Retina (tissue), 1 donor: ENCODE measurements at regions not wholly inside any gene's neighbourhood (a gene's known extent, or its start where the extent isn't known, plus 50 kb on each side); places are given as distances from the start of the nearest gene placed in this dataset.

ENCODE experiments used
- DNase-seq: peaks from one replicate; pipeline ENCODE4 v3.0.0-alpha.2; 2016

- DNase-seq: no peak
These were observed 475.2 kb downstream of the LPIN1 start for GRCh38 chr2:12221584-12221983.

GRCh38 chr2:12222554-12222953 lies 476.1 kb downstream of the LPIN1 start:
- DNase-seq: no peak

GRCh38 chr2:12223732-12224131 lies 477.3 kb downstream of the LPIN1 start:
- no peak for DNase-seq

GRCh38 chr2:12226653-12227052 lies 480.2 kb downstream of the LPIN1 start:
- no peak for DNase-seq

- DNase-seq: no peak
These were observed 481.6 kb downstream of the LPIN1 start for GRCh38 chr2:12227941-12228608.

GRCh38 chr2:12231288-12231687 lies 484.9 kb downstream of the LPIN1 start:
- no peak for DNase-seq

- DNase-seq: no peak
These were observed 483.9 kb upstream of the TRIB2 start for GRCh38 chr2:12232876-12233275.

GRCh38 chr2:12236136-12236844 lies 480.4 kb upstream of the TRIB2 start:
- DNase-seq: no peak

- DNase-seq: no peak
These were observed 476.5 kb upstream of the TRIB2 start for GRCh38 chr2:12240206-12240605.

- no peak for DNase-seq
These were observed 473.4 kb upstream of the TRIB2 start for GRCh38 chr2:12243381-12243780.

GRCh38 chr2:12244070-12244469 lies 472.7 kb upstream of the TRIB2 start:
- no peak for DNase-seq

GRCh38 chr2:12251121-12251520 lies 465.6 kb upstream of the TRIB2 start:
- DNase-seq: no peak

GRCh38 chr2:12251749-12252148 lies 465.0 kb upstream of the TRIB2 start:
- DNase-seq: no peak

- DNase-seq: no peak
These were observed 463.5 kb upstream of the TRIB2 start for GRCh38 chr2:12253167-12253778.

GRCh38 chr2:12254280-12254860 lies 462.4 kb upstream of the TRIB2 start:
- DNase-seq: no peak

- DNase-seq: no peak
These were observed 460.5 kb upstream of the TRIB2 start for GRCh38 chr2:12256206-12256605.

GRCh38 chr2:12257476-12257875 lies 459.3 kb upstream of the TRIB2 start:
- no peak for DNase-seq

- DNase-seq: no peak
These were observed 457.2 kb upstream of the TRIB2 start for GRCh38 chr2:12259493-12259892.

- no peak for DNase-seq
These were observed 454.6 kb upstream of the TRIB2 start for GRCh38 chr2:12261986-12262680.

- DNase-seq: no peak
These were observed 453.9 kb upstream of the TRIB2 start for GRCh38 chr2:12262681-12263436.

- DNase-seq: no peak
These were observed 453.0 kb upstream of the TRIB2 start for GRCh38 chr2:12263730-12264129.

GRCh38 chr2:12264146-12264545 lies 452.6 kb upstream of the TRIB2 start:
- no peak for DNase-seq

- DNase-seq: no peak
These were observed 451.1 kb upstream of the TRIB2 start for GRCh38 chr2:12265646-12266045.
